ENCODE measurements at regions not wholly inside any gene's neighbourhood (a gene's known extent, or its start where the extent isn't known, plus 50 kb on each side); places are given as distances from the start of the nearest gene placed in this dataset.

- H3K4me1 ChIP-seq (ENCODE audit: control insufficient read depth, insufficient read depth, low read length): no peaks in the 10 kb centered on the region
- no peak overlapping the region for H3K4me3 ChIP-seq (ENCODE audit: low read depth, low read length)
- H3K9me3 ChIP-seq (ENCODE audit: control insufficient read depth, insufficient read depth, low read depth, low read length): no peaks in the 10 kb centered on the region
- no peak overlapping the region for H3K27ac ChIP-seq (ENCODE audit: extremely low read depth, low read depth, low read length)
- POLR2A ChIA-PET: no interaction called here
- CTCF ChIA-PET: no interaction called here
- no peaks in the 10 kb centered on the region for H3K36me3 ChIP-seq (ENCODE audit: control insufficient read depth in 2 of 2, insufficient read depth in 1 of 2, low read length in 2 of 2)
- no peak for TF ChIP-seq ZNF394 (tag by site-specific recombination; IDR thresholded peaks at IDR 0.05; ENCODE audit: borderline replicate concordance)
- TF ChIP-seq KLF16 (tag by site-specific recombination; IDR thresholded peaks at IDR 0.05): no peak
- TF ChIP-seq ZNF239 (tag by site-specific recombination; IDR thresholded peaks at IDR 0.05): no peak
- TF ChIP-seq CTCF (tag by site-specific recombination; IDR thresholded peaks at IDR 0.05): no peak
- no peak for TF ChIP-seq ZNF529 (tag by site-specific recombination; IDR thresholded peaks at IDR 0.05; ENCODE audit: insufficient replicate concordance)
- TF ChIP-seq, protein P1, sequence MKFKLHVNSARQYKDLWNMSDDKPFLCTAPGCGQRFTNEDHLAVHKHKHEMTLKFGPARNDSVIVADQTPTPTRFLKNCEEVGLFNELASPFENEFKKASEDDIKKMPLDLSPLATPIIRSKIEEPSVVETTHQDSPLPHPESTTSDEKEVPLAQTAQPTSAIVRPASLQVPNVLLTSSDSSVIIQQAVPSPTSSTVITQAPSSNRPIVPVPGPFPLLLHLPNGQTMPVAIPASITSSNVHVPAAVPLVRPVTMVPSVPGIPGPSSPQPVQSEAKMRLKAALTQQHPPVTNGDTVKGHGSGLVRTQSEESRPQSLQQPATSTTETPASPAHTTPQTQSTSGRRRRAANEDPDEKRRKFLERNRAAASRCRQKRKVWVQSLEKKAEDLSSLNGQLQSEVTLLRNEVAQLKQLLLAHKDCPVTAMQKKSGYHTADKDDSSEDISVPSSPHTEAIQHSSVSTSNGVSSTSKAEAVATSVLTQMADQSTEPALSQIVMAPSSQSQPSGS (tag by site-specific recombination; IDR thresholded peaks at IDR 0.05; ENCODE audit: low read depth): no peak
- no peak for TF ChIP-seq ZFP69B (tag by site-specific recombination; IDR thresholded peaks at IDR 0.05)
- no peak for TF ChIP-seq MZF1 (tag by site-specific recombination; IDR thresholded peaks at IDR 0.05; ENCODE audit: borderline replicate concordance)
- no peak for TF ChIP-seq PATZ1 (tag by site-specific recombination; IDR thresholded peaks at IDR 0.05)
- TF ChIP-seq ZNF146 (tag by site-specific recombination; IDR thresholded peaks at IDR 0.05): no peak
- peak; percentile 86 for TF ChIP-seq ZNF23 (tag by site-specific recombination; IDR thresholded peaks at IDR 0.05; ENCODE audit: borderline replicate concordance)
- no peak for TF ChIP-seq ZBTB20 (tag by site-specific recombination; IDR thresholded peaks at IDR 0.05)
- TF ChIP-seq ZNF830 (tag by site-specific recombination; IDR thresholded peaks at IDR 0.05; ENCODE audit: low read depth): no peak
- no peak for TF ChIP-seq ZNF354C (tag by site-specific recombination; IDR thresholded peaks at IDR 0.05; ENCODE audit: borderline replicate concordance, low read depth)
- TF ChIP-seq ZNF398 (tag by site-specific recombination; IDR thresholded peaks at IDR 0.05): no peak
- no peak for TF ChIP-seq ZNF248 (tag by site-specific recombination; IDR thresholded peaks at IDR 0.05)
- no peak for TF ChIP-seq ZNF26 (tag by site-specific recombination; IDR thresholded peaks at IDR 0.05)
- TF ChIP-seq ZBTB17 (tag by site-specific recombination; IDR thresholded peaks at IDR 0.05): peak; percentile 57; the same call in 1 of the 2 replicates
- peak; percentile 46 for TF ChIP-seq SETDB1 (IDR thresholded peaks at IDR 0.05; ENCODE audit: insufficient read length, low read length)
- TF ChIP-seq, protein P2, sequence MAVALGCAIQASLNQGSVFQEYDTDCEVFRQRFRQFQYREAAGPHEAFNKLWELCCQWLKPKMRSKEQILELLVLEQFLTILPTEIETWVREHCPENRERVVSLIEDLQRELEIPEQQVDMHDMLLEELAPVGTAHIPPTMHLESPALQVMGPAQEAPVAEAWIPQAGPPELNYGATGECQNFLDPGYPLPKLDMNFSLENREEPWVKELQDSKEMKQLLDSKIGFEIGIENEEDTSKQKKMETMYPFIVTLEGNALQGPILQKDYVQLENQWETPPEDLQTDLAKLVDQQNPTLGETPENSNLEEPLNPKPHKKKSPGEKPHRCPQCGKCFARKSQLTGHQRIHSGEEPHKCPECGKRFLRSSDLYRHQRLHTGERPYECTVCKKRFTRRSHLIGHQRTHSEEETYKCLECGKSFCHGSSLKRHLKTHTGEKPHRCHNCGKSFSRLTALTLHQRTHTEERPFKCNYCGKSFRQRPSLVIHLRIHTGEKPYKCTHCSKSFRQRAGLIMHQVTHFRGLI (tag by site-specific recombination; IDR thresholded peaks at IDR 0.05): no peak
- TF ChIP-seq ZNF274 (IDR thresholded peaks at IDR 0.05; ENCODE audit: low read length): no peak
- TF ChIP-seq ZNF274 (tag by site-specific recombination; IDR thresholded peaks at IDR 0.05; ENCODE audit: borderline replicate concordance): no peak
- TF ChIP-seq ZNF214 (tag by site-specific recombination; IDR thresholded peaks at IDR 0.05; ENCODE audit: borderline replicate concordance): no peak
- TF ChIP-seq ZNF530 (tag by site-specific recombination; IDR thresholded peaks at IDR 0.05; ENCODE audit: low read depth): no peak
- TF ChIP-seq GLI2 (tag by site-specific recombination; IDR thresholded peaks at IDR 0.05; ENCODE audit: borderline replicate concordance, low read depth): no peak
- no peak for TF ChIP-seq ZNF561 (tag by site-specific recombination; IDR thresholded peaks at IDR 0.05; ENCODE audit: borderline replicate concordance)
- TF ChIP-seq ZNF473 (tag by site-specific recombination; IDR thresholded peaks at IDR 0.05): no peak
These were observed 152.4 kb downstream of the RAB11FIP2 start for GRCh38 chr10:117894339-117894738.
